MM.1S (cell line): ENCODE measurements at regions not wholly inside any gene's neighbourhood (a gene's known extent, or its start where the extent isn't known, plus 50 kb on each side); places are given as distances from the start of the nearest gene placed in this dataset.

Experiments
- DNase-seq: peaks from one replicate; pipeline ENCODE4 v3.0.0-alpha.2; 2015
- H2AFZ ChIP-seq: fragments of 300-600 bp; sonication (generic); 2 replicates; pipeline ENCODE4 v1.6.0; 2016; ENCODE audit warnings: antibody characterized with exemption, low read length
- H3F3A ChIP-seq: fragments of 300-600 bp; sonication (generic); 2 replicates; pipeline ENCODE4 v1.6.1; 2016; ENCODE audit warnings: mild to moderate bottlenecking, antibody characterized with exemption, low read length, moderate library complexity, mixed read lengths; ENCODE audit not compliant: insufficient read depth
- H3K27ac ChIP-seq: fragments of 300-600 bp; sonication (generic); 2 replicates; pipeline ENCODE4 v1.5.1; 2016; ENCODE audit warnings: mild to moderate bottlenecking, low read length
- H3K27me3 ChIP-seq: fragments of 300-600 bp; sonication (generic); replicated peaks from 2 replicates; pipeline ENCODE4 v1.6.0; 2016; ENCODE audit warnings: low read length; ENCODE audit not compliant: insufficient read depth
- H3K36me3 ChIP-seq: fragments of 300-600 bp; sonication (generic); replicated peaks from 2 replicates; pipeline ENCODE4 v1.6.1; 2016; ENCODE audit warnings: mild to moderate bottlenecking, low read length, mixed read lengths; ENCODE audit not compliant: insufficient read depth
- H3K4me1 ChIP-seq: fragments of 300-600 bp; sonication (generic); 2 replicates; pipeline ENCODE4 v1.6.1; 2016; ENCODE audit warnings: low read length, mixed read lengths
- H3K4me2 ChIP-seq: fragments of 300-600 bp; sonication (generic); 2 replicates; pipeline ENCODE4 v1.6.0; 2016; ENCODE audit warnings: low read depth, low read length
- H3K4me3 ChIP-seq: fragments of 300-600 bp; sonication (generic); 2 replicates; pipeline ENCODE4 v1.5.1; 2016; ENCODE audit warnings: low read length, mixed read lengths
- H3K79me2 ChIP-seq: fragments of 300-600 bp; sonication (generic); 2 replicates; pipeline ENCODE4 v1.6.1; 2016; ENCODE audit warnings: mixed run types, low read length, mixed read lengths
- H3K9ac ChIP-seq: fragments of 300-600 bp; sonication (generic); 2 replicates; pipeline ENCODE4 v1.6.1; 2016; ENCODE audit warnings: low read length, mixed read lengths
- H3K9me2 ChIP-seq: fragments of 300-600 bp; sonication (generic); replicated peaks from 2 replicates; pipeline ENCODE4 v1.6.1; 2016; ENCODE audit warnings: mild to moderate bottlenecking, low read length, mixed read lengths; ENCODE audit not compliant: insufficient read depth
- H3K9me3 ChIP-seq: fragments of 300-600 bp; sonication (generic); replicated peaks from 2 replicates; pipeline ENCODE4 v1.6.1; 2016; ENCODE audit warnings: mild to moderate bottlenecking, low read length, mixed read lengths; ENCODE audit not compliant: insufficient read depth
- H4K20me1 ChIP-seq: fragments of 300-600 bp; sonication (generic); 2 replicates; pipeline ENCODE4 v1.6.1; 2016; ENCODE audit warnings: mild to moderate bottlenecking, low read length, moderate library complexity, mixed read lengths; ENCODE audit not compliant: insufficient read depth
- EZH2 ChIP-seq: fragments of 300-600 bp; sonication (generic); optimal IDR thresholded peaks from 2 replicates; pipeline ENCODE3; 2017; ENCODE audit warnings: low read depth, mild to moderate bottlenecking, antibody characterized with exemption, low read length, mixed read lengths
- EZH2phosphoT487 ChIP-seq: fragments of 300-600 bp; sonication (generic); IDR thresholded peaks from 2 replicates; pipeline ENCODE4 v1.6.1; 2018; ENCODE audit warnings: antibody characterized with exemption, low read length
- TF ChIP-seq, protein P1 (sequence below): fragments of 300-600 bp; sonication (generic); IDR thresholded peaks from 2 replicates; pipeline ENCODE4 v1.5.1; 2016; ENCODE audit warnings: antibody characterized with exemption, low read length, mixed read lengths

DNA sequence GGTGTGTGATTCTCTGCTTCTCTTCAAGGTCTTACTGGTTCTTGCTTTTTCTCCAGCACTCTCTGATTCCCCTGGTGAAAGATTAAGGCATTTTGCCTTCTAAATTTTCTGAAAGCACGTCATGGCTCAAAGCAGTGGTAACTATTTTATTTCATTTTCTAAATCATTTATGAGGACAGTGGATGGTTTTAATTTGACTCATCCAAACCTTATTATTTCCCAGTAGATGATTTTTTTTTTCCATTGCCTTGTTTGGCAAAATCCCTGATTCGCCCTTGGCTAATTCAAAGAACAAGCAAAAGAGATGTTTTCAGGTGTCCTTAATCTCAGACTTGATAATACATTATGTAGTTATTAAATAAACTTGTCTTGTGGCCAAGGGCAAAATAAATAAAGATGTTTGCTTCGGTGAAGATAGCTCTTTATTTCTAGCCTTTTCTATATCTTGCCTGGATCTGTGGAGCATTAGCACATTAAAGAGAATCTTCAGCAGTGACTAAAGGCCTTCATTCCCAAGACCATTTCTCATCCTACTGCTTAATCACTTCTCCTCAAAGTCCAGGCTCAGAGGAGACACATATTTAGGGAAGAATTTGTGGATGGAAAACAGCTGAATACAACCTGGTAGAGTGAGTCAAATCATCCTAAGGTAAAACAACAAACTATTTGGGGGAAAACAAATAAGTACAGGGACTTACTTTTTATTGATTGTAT, 359.8 kb downstream of the DUSP10 start:
- DNase-seq = no peak

DNA sequence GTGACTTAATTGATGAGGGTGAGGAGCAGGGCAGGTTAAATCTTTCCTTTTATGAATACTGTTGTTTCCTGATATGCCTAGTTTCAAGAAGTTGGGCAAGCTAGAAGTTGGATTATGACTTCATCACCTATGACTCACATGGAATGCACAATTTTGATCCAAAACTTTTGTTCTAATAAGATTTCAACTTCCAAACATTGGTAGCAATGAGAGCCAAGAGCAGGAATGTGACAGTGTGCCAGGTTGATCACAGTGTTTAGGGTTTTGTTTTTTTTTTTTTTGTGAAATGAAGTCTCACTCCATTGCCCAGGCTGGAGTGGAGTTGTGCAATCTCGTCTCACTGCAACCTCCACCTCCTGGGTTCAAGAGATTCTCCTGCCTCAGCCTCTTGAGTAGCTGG, 349.4 kb downstream of the DUSP10 start:
- H3K4me1 ChIP-seq = no peaks in the 10 kb centered on the region
- H4K20me1 ChIP-seq = no peaks in the 10 kb centered on the region
- no peaks in the 10 kb centered on the region for H3K9me3 ChIP-seq
- no peak overlapping the region for H3K4me3 ChIP-seq
- H2AFZ ChIP-seq = no peak overlapping the region
- no peaks in the 10 kb centered on the region for H3K79me2 ChIP-seq
- H3K9me2 ChIP-seq = no peaks in the 10 kb centered on the region
- H3K27me3 ChIP-seq = no peaks in the 10 kb centered on the region
- H3K9ac ChIP-seq = no peak overlapping the region
- no peak overlapping the region for H3K27ac ChIP-seq
- no peaks in the 10 kb centered on the region for H3K36me3 ChIP-seq
- TF ChIP-seq EZH2phosphoT487 (no peak), EZH2 (no peak)
- TF ChIP-seq, protein P1, sequence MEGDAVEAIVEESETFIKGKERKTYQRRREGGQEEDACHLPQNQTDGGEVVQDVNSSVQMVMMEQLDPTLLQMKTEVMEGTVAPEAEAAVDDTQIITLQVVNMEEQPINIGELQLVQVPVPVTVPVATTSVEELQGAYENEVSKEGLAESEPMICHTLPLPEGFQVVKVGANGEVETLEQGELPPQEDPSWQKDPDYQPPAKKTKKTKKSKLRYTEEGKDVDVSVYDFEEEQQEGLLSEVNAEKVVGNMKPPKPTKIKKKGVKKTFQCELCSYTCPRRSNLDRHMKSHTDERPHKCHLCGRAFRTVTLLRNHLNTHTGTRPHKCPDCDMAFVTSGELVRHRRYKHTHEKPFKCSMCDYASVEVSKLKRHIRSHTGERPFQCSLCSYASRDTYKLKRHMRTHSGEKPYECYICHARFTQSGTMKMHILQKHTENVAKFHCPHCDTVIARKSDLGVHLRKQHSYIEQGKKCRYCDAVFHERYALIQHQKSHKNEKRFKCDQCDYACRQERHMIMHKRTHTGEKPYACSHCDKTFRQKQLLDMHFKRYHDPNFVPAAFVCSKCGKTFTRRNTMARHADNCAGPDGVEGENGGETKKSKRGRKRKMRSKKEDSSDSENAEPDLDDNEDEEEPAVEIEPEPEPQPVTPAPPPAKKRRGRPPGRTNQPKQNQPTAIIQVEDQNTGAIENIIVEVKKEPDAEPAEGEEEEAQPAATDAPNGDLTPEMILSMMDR = no peak
- DNase-seq = no peak
- H3K4me2 ChIP-seq = no peak overlapping the region
- no peaks in the 10 kb centered on the region for H3F3A ChIP-seq

More for the DNA sequence above, 359.8 kb downstream of the DUSP10 start:
- Histone ChIP-seq H3K4me2 (no peak overlapping the region), H3K4me3 (no peak overlapping the region), H3K4me1 (no peaks in the 10 kb centered on the region), H3K9me3 (no peaks in the 10 kb centered on the region), H3K9me2 (no peaks in the 10 kb centered on the region), H3F3A (no peaks in the 10 kb centered on the region), H3K36me3 (no peaks in the 10 kb centered on the region), H3K27ac (no peak overlapping the region), H3K9ac (no peak overlapping the region), H2AFZ (no peak overlapping the region), H3K79me2 (no peaks in the 10 kb centered on the region), H4K20me1 (no peaks in the 10 kb centered on the region), H3K27me3 (no peaks in the 10 kb centered on the region)
- TF ChIP-seq, protein P1 = no peak
- TF ChIP-seq EZH2phosphoT487 = no peak
- TF ChIP-seq EZH2 = no peak

DNA sequence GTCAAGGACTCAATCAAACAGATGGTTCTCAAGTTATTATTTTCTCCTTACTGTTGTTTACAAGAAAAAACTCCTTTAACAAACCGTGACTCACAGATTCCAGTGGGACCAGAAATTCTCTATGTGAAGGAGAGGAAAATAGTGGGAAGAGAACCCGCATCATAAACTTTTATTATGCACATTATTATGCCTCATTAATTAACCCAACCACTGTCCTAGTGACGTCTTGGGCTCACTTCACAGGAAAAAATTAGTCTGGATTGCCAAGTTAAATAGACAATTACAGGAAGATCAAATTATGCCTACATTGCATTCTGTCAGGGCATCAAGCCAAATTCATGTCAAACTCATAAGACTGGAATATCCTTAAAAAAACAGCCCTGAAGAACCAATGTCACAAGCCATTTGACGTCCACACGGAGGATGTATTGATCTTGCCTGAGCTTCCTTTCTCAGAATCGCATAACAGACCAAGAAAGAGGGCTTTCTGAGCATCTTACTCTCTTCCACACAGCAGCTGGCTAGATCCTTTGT, 347.8 kb downstream of the DUSP10 start:
- H3K79me2 ChIP-seq = no peaks in the 10 kb centered on the region
- H3K4me1 ChIP-seq = no peaks in the 10 kb centered on the region
- TF ChIP-seq, protein P1 = no peak
- TF ChIP-seq EZH2 (no peak), EZH2phosphoT487 (no peak)
- no peaks in the 10 kb centered on the region for H3K9me2 ChIP-seq
- H3K27me3 ChIP-seq = no peaks in the 10 kb centered on the region
- no peak overlapping the region for H3K9ac ChIP-seq
- H3F3A ChIP-seq = no peaks in the 10 kb centered on the region
- no peaks in the 10 kb centered on the region for H3K9me3 ChIP-seq
- no peak overlapping the region for H3K4me2 ChIP-seq
- no peaks in the 10 kb centered on the region for H4K20me1 ChIP-seq
- H3K4me3 ChIP-seq = no peak overlapping the region
- no peak for DNase-seq
- no peak overlapping the region for H2AFZ ChIP-seq
- H3K36me3 ChIP-seq = no peaks in the 10 kb centered on the region
- H3K27ac ChIP-seq = no peak overlapping the region
